ENCODE measurements at regions not wholly inside any gene's neighbourhood (a gene's known extent, or its start where the extent isn't known, plus 50 kb on each side); places are given as distances from the start of the nearest gene placed in this dataset.

DNA sequence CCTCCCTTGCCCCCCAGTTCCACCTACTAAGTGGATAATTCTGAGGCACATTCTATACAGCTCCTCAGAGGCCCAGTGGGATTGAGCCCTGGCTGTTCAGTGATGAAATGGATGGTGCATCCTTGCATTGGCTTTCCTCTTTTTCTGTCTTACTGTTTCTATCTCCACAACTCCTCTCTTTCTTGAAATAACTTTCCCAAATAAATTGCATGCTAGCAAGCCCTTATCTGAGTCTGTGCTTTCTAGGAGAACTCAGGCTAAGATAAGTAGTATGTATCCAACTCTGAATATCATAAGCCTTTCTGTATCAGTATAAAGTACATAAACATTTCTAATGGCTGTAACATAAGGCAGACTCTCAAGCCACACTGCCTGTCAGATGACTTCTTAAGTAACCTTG lies 603.8 kb upstream of the USP24 start:
- Histone ChIP-seq H3K36me3 (ENCODE audit: low read depth) (no peaks in the 10 kb centered on the region), H3K4me3 (ENCODE audit: severe bottlenecking) (no peak overlapping the region), H3K9me3 (ENCODE audit: severe bottlenecking) (no peaks in the 10 kb centered on the region), H3K4me1 (ENCODE audit: insufficient read depth, poor library complexity, severe bottlenecking) (no peaks in the 10 kb centered on the region), H3K27ac (ENCODE audit: poor library complexity, severe bottlenecking) (no peak overlapping the region), H3K27me3 (ENCODE audit: insufficient read depth, poor library complexity, severe bottlenecking) (no peaks in the 10 kb centered on the region)
- no peak for TF ChIP-seq CTCF (IDR thresholded peaks at IDR 0.05; ENCODE audit: poor library complexity, severe bottlenecking)
- DNase-seq (ENCODE audit: low spot score) (no peak), ATAC-seq (ENCODE audit: low read depth) (no peak)

DNA sequence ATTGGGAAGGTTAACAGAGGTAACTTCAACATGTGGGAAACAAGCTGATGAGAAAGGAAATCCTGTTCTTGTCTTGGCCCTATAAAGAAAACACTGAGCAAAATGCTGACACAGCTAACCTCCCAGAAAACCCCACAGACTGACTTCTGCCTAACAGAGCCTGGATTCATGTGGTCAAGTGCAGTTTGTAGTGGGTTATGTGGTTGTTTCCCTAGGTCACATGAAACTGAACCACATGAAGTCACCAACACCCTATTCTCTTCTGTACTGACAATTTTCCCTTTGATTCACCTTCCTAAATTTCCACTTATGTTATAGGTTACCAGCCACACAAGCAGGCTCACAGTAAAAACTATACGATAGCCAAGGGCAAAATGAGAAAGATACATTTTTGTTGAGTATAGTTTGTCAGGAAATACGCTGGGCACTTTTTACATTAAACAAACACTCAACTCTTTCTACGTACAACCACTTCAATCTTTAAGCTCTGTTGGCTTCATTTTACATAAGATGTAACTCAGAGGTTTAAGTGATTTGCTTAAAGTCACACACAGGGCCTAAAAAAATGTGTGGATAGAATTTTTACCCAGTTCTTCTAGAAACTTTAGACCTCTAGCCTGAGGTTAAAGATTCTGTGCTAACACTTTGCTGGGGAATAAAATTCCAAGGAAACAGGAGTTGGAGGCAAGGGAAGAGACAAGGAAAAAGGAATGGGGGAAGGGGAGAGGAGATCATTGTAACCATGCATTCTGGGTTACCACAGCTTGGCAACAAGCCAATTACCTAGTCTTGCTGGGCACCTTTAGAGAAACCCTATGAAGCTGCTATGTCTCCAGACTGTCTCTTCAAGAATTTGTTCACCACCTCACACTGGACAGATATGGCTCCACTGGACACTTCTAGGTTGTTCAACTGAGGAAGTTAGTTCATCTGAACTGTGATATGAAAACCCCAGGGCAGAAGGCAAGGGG lies 601.6 kb upstream of the USP24 start:
- no peak for ATAC-seq (ENCODE audit: low read depth)
- DNase-seq (ENCODE audit: low spot score), result no peak
- no peaks in the 10 kb centered on the region for H3K27me3 ChIP-seq (ENCODE audit: insufficient read depth, poor library complexity, severe bottlenecking)
- H3K27ac ChIP-seq (ENCODE audit: poor library complexity, severe bottlenecking), result no peak overlapping the region
- no peaks in the 10 kb centered on the region for H3K36me3 ChIP-seq (ENCODE audit: low read depth)
- TF ChIP-seq CTCF (IDR thresholded peaks at IDR 0.05; ENCODE audit: poor library complexity, severe bottlenecking), result no peak
- no peaks in the 10 kb centered on the region for H3K4me1 ChIP-seq (ENCODE audit: insufficient read depth, poor library complexity, severe bottlenecking)
- H3K9me3 ChIP-seq (ENCODE audit: severe bottlenecking), result no peaks in the 10 kb centered on the region
- no peak overlapping the region for H3K4me3 ChIP-seq (ENCODE audit: severe bottlenecking)

DNA sequence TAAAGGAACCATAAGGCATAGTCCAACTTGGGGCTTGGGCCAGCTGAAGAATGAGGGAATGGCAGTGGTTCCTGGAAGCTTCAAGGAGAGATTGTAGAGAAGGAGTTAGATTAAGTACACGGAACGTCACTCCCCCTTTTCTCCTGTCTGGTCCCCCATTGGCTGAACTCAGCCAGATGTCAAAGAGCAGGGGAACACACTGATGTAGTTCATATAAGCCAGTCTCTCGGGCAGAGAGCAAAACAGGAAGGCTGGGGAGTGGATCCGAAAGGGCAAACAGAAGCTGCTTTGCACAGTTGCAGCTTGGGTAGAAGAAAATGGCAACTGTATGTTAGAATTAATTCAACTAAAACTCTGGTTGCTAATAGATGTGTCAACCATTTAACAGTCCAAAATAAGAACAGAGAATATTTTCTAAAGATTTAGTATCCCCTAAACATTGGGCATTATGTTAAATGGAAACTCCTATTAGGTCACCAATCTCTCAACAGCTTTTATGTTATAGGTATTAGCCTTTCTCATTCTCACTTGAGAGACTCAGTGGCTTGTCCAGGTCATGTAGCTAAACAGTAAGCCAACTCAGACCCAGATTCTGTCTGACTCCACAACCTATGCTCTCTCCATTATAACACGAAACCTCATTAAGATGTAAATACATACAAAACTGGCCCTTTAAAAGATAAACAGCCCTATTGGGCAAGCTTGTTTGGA lies 600.7 kb upstream of the USP24 start:
- Histone ChIP-seq H3K4me3 (ENCODE audit: severe bottlenecking) (no peak overlapping the region), H3K4me1 (ENCODE audit: insufficient read depth, poor library complexity, severe bottlenecking) (no peaks in the 10 kb centered on the region), H3K27ac (ENCODE audit: poor library complexity, severe bottlenecking) (no peak overlapping the region), H3K9me3 (ENCODE audit: severe bottlenecking) (no peaks in the 10 kb centered on the region), H3K36me3 (ENCODE audit: low read depth) (no peaks in the 10 kb centered on the region), H3K27me3 (ENCODE audit: insufficient read depth, poor library complexity, severe bottlenecking) (no peaks in the 10 kb centered on the region)
- no peak for ATAC-seq (ENCODE audit: low read depth)
- TF ChIP-seq CTCF (IDR thresholded peaks at IDR 0.05; ENCODE audit: poor library complexity, severe bottlenecking), result no peak
- DNase-seq (ENCODE audit: low spot score), result no peak

GRCh38 chr1:55814967-55815366 lies 599.8 kb upstream of the USP24 start:
- Histone ChIP-seq H3K27ac (ENCODE audit: poor library complexity, severe bottlenecking) (no peak overlapping the region), H3K4me3 (ENCODE audit: severe bottlenecking) (no peak overlapping the region), H3K36me3 (ENCODE audit: low read depth) (no peaks in the 10 kb centered on the region), H3K4me1 (ENCODE audit: insufficient read depth, poor library complexity, severe bottlenecking) (no peaks in the 10 kb centered on the region), H3K27me3 (ENCODE audit: insufficient read depth, poor library complexity, severe bottlenecking) (no peaks in the 10 kb centered on the region), H3K9me3 (ENCODE audit: severe bottlenecking) (no peaks in the 10 kb centered on the region)
- no peak for TF ChIP-seq CTCF (IDR thresholded peaks at IDR 0.05; ENCODE audit: poor library complexity, severe bottlenecking)
- DNase-seq (ENCODE audit: low spot score) (no peak), ATAC-seq (ENCODE audit: low read depth) (no peak)

Data from RWPE2 (cell line).